ENCODE measurements at regions not wholly inside any gene's neighbourhood (a gene's known extent, or its start where the extent isn't known, plus 50 kb on each side); places are given as distances from the start of the nearest gene placed in this dataset.

DNA sequence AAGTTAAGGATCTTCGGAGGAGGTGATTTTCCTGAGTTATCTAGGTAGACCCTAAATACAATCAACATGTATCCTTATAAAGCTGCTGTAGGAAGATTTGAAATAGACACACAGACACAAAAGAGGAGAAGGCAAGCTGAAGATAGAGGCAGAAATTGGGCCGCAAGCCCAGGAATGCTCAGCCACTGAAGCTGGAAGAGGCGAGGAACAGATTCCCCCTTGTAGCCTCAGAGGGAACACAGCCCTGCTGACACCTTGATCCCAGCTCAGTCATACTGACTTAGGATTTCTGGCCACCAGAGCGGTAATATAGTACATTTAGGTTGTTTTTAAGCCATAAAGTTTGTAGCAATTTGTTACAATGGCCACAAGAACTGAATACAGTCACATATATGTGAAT lies 90.9 kb downstream of the ETAA1 start:
- TF ChIP-seq, protein P1, sequence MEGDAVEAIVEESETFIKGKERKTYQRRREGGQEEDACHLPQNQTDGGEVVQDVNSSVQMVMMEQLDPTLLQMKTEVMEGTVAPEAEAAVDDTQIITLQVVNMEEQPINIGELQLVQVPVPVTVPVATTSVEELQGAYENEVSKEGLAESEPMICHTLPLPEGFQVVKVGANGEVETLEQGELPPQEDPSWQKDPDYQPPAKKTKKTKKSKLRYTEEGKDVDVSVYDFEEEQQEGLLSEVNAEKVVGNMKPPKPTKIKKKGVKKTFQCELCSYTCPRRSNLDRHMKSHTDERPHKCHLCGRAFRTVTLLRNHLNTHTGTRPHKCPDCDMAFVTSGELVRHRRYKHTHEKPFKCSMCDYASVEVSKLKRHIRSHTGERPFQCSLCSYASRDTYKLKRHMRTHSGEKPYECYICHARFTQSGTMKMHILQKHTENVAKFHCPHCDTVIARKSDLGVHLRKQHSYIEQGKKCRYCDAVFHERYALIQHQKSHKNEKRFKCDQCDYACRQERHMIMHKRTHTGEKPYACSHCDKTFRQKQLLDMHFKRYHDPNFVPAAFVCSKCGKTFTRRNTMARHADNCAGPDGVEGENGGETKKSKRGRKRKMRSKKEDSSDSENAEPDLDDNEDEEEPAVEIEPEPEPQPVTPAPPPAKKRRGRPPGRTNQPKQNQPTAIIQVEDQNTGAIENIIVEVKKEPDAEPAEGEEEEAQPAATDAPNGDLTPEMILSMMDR (IDR thresholded peaks at IDR 0.05): no peak
- TF ChIP-seq POLR2A (IDR thresholded peaks at IDR 0.05): no peak
